Smooth muscle cell (in vitro differentiated cells): ENCODE measurements at regions not wholly inside any gene's neighbourhood (a gene's known extent, or its start where the extent isn't known, plus 50 kb on each side); places are given as distances from the start of the nearest gene placed in this dataset.

Experiments used
- DNase-seq: peaks from one replicate; lab custom pipeline; 2025; ENCODE audit not compliant: unreplicated experiment; lab: John Stamatoyannopoulos, UW
- H2AFZ ChIP-seq: fragments of 200-600 bp; sonication (generic); 2 replicates; pipeline ENCODE4 v1.6.0; 2016; ENCODE audit warnings: antibody characterized with exemption, low read depth, mild to moderate bottlenecking
- H3F3A ChIP-seq: fragments of 200-600 bp; sonication (generic); 2 replicates; pipeline ENCODE4 v1.6.0; 2017; ENCODE audit warnings: antibody characterized with exemption, low read depth
- H3K27ac ChIP-seq: fragments of 200-600 bp; sonication (generic); 2 replicates; pipeline ENCODE4 v1.5.1; 2016; ENCODE audit warnings: low read depth, mild to moderate bottlenecking
- H3K27me3 ChIP-seq: fragments of 200-600 bp; sonication (generic); 2 replicates; pipeline ENCODE4 v1.6.1; 2016; ENCODE audit warnings: low read depth, mild to moderate bottlenecking
- H3K36me3 ChIP-seq: fragments of 200-600 bp; sonication (generic); 2 replicates; pipeline ENCODE4 v1.5.1; 2016; ENCODE audit warnings: low read depth
- H3K4me1 ChIP-seq: fragments of 200-600 bp; sonication (generic); 2 replicates; pipeline ENCODE4 v1.5.1; 2016; ENCODE audit warnings: low read depth
- H3K4me2 ChIP-seq: fragments of 200-600 bp; sonication (generic); 2 replicates; pipeline ENCODE4 v1.6.0; 2016; ENCODE audit warnings: mild to moderate bottlenecking
- H3K4me3 ChIP-seq: fragments of 200-600 bp; sonication (generic); 2 replicates; pipeline ENCODE4 v1.5.1; 2016; ENCODE audit warnings: mild to moderate bottlenecking
- H3K79me2 ChIP-seq: fragments of 200-600 bp; sonication (generic); 2 replicates; pipeline ENCODE4 v1.6.0; 2016; ENCODE audit warnings: low read depth, mild to moderate bottlenecking
- H3K9ac ChIP-seq: fragments of 200-600 bp; sonication (generic); 2 replicates; pipeline ENCODE4 v1.6.0; 2016; ENCODE audit warnings: low read depth
- H3K9me3 ChIP-seq: fragments of 200-600 bp; sonication (generic); replicated peaks from 2 replicates; pipeline ENCODE4 v1.5.1; 2016; ENCODE audit warnings: low read depth
- H4K20me1 ChIP-seq: fragments of 200-600 bp; sonication (generic); 2 replicates; pipeline ENCODE4 v1.6.0; 2016; ENCODE audit warnings: low read depth
- WGBS: methylation state at CpG from one replicate; pipeline ENCODE4 v1.1.7; 2016; ENCODE audit warnings: low lambda C conversion rate; 5-methylcytosine and 5-hydroxymethylcytosine counted together
- TF ChIP-seq, protein P1 (sequence below): fragments of 200-600 bp; sonication (generic); IDR thresholded peaks from 2 replicates; pipeline ENCODE4 v1.5.1; 2017; ENCODE audit warnings: borderline replicate concordance, mild to moderate bottlenecking, antibody characterized with exemption; ENCODE audit not compliant: insufficient read depth, poor library complexity, severe bottlenecking

DNA sequence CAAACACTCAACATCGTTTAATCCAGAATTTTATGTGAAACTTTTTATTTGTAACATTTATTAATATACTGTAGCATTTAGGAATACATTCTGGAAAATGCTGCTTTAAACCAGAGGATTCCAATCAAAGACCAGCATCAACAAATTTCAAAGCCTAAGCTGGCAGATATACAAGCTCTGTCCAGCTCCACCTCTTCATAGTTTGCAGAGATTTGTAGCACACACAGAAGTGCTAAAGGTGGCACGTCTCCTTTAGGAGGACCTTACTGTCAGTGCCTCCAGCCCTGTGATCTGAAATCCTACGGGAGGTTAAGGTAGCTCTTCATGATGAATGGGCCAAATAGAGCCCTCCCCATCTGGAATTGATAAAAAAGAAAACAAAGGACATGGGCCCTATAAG lies 329.7 kb upstream of the NECTIN3 start:
- Histone ChIP-seq H3K27me3 (no peaks in the 10 kb centered on the region), H3K4me1 (no peaks in the 10 kb centered on the region), H3F3A (no peaks in the 10 kb centered on the region), H3K4me3 (no peak overlapping the region), H4K20me1 (no peaks in the 10 kb centered on the region), H3K4me2 (no peak overlapping the region), H3K9me3 (no peaks in the 10 kb centered on the region), H2AFZ (no peak overlapping the region), H3K36me3 (peaks cover 4% of the 10 kb centered on the region), H3K27ac (no peak overlapping the region), H3K79me2 (no peaks in the 10 kb centered on the region), H3K9ac (no peak overlapping the region)
- WGBS: 95% methylated on average over 3 of the region's 3 CpGs
- DNase-seq: no peak
- TF ChIP-seq, protein P1, sequence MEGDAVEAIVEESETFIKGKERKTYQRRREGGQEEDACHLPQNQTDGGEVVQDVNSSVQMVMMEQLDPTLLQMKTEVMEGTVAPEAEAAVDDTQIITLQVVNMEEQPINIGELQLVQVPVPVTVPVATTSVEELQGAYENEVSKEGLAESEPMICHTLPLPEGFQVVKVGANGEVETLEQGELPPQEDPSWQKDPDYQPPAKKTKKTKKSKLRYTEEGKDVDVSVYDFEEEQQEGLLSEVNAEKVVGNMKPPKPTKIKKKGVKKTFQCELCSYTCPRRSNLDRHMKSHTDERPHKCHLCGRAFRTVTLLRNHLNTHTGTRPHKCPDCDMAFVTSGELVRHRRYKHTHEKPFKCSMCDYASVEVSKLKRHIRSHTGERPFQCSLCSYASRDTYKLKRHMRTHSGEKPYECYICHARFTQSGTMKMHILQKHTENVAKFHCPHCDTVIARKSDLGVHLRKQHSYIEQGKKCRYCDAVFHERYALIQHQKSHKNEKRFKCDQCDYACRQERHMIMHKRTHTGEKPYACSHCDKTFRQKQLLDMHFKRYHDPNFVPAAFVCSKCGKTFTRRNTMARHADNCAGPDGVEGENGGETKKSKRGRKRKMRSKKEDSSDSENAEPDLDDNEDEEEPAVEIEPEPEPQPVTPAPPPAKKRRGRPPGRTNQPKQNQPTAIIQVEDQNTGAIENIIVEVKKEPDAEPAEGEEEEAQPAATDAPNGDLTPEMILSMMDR: no peak

DNA sequence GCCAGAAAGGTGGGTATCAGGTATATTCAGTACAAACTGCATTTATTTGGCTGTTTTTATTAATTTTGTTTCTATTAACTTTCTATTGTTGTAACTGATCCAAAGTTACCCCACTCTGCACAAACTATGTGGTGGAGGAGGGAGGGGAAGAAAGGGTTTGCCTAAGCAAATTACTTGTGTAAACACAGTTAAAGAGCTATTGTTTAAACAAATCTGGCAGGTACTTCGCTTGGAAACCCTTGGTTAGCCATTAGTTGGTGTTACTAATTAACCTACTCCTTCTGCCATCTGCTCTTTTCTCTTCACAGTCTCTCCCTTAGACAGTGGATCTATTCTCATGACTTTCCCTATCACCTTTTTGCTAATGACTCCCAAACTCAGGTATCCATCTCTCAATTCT lies 328.4 kb upstream of the NECTIN3 start:
- TF ChIP-seq, protein P1: no peak
- Histone ChIP-seq H3K9me3 (no peaks in the 10 kb centered on the region), H3K4me2 (no peak overlapping the region), H3K27me3 (no peaks in the 10 kb centered on the region), H3K9ac (no peak overlapping the region), H3K4me3 (peak overlapping the region; percentile 6), H2AFZ (no peak overlapping the region), H3K4me1 (no peaks in the 10 kb centered on the region), H3K36me3 (peaks cover 4% of the 10 kb centered on the region), H4K20me1 (no peaks in the 10 kb centered on the region), H3K27ac (no peak overlapping the region), H3K79me2 (no peaks in the 10 kb centered on the region), H3F3A (no peaks in the 10 kb centered on the region)
- WGBS: 71% methylated on average over 1 of the region's 1 CpG
- DNase-seq: no peak

DNA sequence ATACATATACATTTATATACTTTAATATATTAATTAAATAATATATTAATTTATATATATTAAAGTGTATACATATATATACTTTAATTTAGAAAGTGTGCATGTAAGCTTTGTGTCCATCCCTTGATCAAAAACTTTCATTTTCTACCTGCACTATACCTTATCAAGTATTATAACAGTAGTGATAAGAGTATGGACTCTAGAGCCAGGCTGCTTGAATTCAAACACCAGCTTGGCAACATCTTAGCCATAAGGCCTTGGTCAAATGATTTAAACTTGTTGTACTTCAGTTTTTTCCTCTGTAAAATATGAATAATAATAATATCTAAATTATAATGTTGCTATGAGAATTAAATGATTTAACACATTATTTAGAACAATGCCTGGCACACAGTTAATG lies 327.6 kb upstream of the NECTIN3 start:
- no peak overlapping the region for H3K27ac ChIP-seq
- no peak overlapping the region for H3K4me3 ChIP-seq
- H3K9me3 ChIP-seq: no peaks in the 10 kb centered on the region
- H3K36me3 ChIP-seq: peaks cover 4% of the 10 kb centered on the region
- DNase-seq: no peak
- H3K27me3 ChIP-seq: no peaks in the 10 kb centered on the region
- no peaks in the 10 kb centered on the region for H4K20me1 ChIP-seq
- no peak overlapping the region for H2AFZ ChIP-seq
- H3K79me2 ChIP-seq: no peaks in the 10 kb centered on the region
- H3F3A ChIP-seq: no peaks in the 10 kb centered on the region
- H3K9ac ChIP-seq: no peak overlapping the region
- TF ChIP-seq, protein P1: no peak
- H3K4me1 ChIP-seq: no peaks in the 10 kb centered on the region
- no peak overlapping the region for H3K4me2 ChIP-seq

DNA sequence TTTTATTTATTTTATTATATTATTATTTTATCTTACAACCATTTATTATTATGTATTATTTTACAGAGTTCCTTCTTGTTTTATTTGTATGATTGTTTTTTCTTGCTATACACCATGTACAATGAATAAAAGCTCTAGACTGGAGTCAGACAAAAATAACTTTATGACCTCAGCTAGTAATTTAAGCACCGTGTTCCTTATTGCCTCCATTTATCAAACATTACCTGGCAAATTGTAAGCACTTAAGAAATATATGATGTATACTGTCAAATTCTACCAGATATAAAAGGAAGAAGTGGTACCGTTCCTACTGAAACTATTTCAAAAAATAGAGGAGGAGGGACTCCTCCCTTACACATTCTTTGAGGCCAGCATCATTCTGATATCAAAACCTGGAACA lies 326.9 kb upstream of the NECTIN3 start:
- H3K4me1 ChIP-seq: no peaks in the 10 kb centered on the region
- H3K27ac ChIP-seq: no peak overlapping the region
- WGBS: 100% methylated on average over 2 of the region's 2 CpGs
- no peaks in the 10 kb centered on the region for H4K20me1 ChIP-seq
- no peak overlapping the region for H3K4me2 ChIP-seq
- H3K79me2 ChIP-seq: no peaks in the 10 kb centered on the region
- H3K9me3 ChIP-seq: no peaks in the 10 kb centered on the region
- H3K9ac ChIP-seq: no peak overlapping the region
- no peak for DNase-seq
- TF ChIP-seq, protein P1: no peak
- H3K36me3 ChIP-seq: peaks cover 4% of the 10 kb centered on the region
- no peaks in the 10 kb centered on the region for H3F3A ChIP-seq
- H3K4me3 ChIP-seq: no peak overlapping the region
- no peak overlapping the region for H2AFZ ChIP-seq
- no peaks in the 10 kb centered on the region for H3K27me3 ChIP-seq
